DND-41 (cell line): ENCODE measurements at regions not wholly inside any gene's neighbourhood (a gene's known extent, or its start where the extent isn't known, plus 50 kb on each side); places are given as distances from the start of the nearest gene placed in this dataset.

Experiments used
- CTCF ChIP-seq: IDR thresholded peaks from 2 replicates; pipeline ENCODE4 v1.5.1; 2012; ENCODE audit warnings: borderline replicate concordance, low read length, moderate library complexity, mild to moderate bottlenecking; ENCODE audit not compliant: poor library complexity, severe bottlenecking; ENCODE audit errors: extremely low read depth
- EZH2 ChIP-seq: IDR thresholded peaks from 3 replicates; pipeline ENCODE4 v1.6.1; 2012; ENCODE audit warnings: borderline replicate concordance, low read depth, mild to moderate bottlenecking, moderate library complexity, low read length, inconsistent platforms; ENCODE audit not compliant: severe bottlenecking

- TF ChIP-seq CTCF: no peak
- no peak for TF ChIP-seq EZH2
Measured at GRCh38 chr2:3001615-3002560, 375.7 kb downstream of the EIPR1 start.
